Inflammatory macrophage treated with lipopolysaccharide for 4 hours (primary cell): ENCODE measurements at regions not wholly inside any gene's neighbourhood (a gene's known extent, or its start where the extent isn't known, plus 50 kb on each side); places are given as distances from the start of the nearest gene placed in this dataset.
A peak's percentile ranks its signal among the peaks of the same experiment; 100 is the strongest.
"Not testable (repeated sequence)": the region's sequence is repeated elsewhere in the genome, so short reads cannot be mapped to it uniquely, and the experiment has no call there.

ENCODE experiments used
- DNase-seq: peaks from one replicate; pipeline ENCODE4 v3.0.0-alpha.2; 2020

DNA sequence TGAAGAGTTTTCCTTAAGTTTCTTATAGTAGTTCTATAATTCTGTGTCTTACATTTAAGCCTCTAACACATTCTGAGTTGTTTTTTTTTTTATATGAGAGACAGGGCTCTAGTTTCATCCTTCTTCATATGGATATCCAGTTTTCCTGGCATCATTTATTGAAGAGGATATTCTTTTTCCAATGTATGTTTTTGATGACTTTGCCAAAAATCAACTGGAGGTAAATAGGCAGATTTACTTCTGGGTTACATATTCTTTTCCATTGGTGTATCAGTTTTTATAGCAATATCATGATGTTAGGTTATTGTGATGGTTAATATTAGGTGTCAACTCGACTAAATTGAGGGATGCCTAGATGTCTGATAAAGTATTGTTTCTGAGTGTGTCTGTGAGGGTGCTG, 650.7 kb upstream of the GRID2 start:
- no peak for DNase-seq

DNA sequence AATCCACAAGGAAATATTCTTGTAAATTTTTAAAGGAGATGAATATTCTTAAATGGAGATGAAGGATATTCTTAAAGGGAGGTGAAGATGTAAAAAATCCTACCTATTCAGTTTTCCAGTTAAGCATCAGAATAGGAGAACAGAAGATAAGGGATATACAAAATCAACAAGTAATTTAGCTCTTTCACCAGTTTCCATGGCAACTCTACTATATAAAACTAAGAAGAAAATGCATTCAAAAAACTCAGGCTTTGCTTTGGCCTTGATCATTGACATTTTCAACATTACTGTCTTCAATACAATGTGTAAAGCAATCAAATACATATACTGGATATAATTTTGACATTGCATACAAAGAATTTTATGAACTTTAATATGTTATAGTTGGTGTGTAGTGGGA, 622.7 kb upstream of the GRID2 start:
- no peak for DNase-seq

DNA sequence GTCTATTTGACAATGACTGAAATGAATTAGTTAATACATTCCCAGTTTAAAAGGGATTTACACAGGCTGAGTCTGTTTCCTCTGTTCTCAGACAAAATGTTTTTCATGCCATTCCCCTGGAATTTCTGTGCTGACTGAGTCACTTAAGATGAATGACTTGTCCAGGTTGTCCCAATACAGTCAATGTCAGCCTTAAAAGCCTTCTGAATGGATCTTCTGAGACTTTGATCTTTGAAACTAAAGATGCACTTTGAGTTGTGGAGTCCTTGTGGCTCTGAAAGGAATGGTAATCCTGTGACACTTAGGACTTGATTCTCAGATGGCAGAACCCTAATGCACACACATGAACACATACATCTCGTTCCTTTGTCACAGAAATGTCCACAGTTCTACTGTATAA, 622.2 kb upstream of the GRID2 start:
- DNase-seq = no peak

DNA sequence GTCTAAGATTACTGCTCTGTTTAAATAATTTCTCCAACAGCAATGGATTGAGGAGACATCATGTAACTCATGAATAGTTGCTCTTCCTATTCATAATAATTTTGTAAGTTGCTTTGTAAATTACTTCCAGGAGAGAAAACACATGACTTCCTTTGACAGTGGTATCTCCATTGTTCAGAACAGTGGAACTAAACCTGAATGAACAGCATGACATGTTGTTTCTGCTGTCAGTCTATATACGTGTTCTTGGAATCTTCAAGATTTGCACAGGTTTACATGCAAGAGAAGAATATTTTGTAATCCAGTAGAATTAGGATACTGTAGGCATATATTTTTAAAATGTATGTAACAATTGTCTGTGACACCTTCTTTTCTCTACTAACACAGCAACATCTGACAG, 618.8 kb upstream of the GRID2 start:
- no peak for DNase-seq

DNA sequence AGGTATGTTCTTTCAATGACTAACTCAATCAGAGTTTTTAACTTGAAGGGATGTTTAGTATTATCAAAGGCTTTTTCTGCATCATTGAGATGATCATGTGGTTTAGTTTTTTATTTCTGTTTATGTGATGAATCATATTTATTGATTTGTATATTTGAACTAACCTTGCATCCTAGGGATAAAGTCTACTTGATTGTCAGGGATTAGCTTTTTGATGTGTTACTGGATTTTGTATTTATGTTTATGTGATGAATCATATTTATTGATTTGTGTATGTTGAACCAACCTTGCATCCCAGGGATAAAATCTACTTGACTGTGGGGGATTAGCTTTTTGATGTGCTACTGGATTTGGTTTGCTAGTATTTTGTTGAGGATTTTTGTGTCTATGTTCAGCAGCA, 615.4 kb upstream of the GRID2 start:
- no peak for DNase-seq

DNA sequence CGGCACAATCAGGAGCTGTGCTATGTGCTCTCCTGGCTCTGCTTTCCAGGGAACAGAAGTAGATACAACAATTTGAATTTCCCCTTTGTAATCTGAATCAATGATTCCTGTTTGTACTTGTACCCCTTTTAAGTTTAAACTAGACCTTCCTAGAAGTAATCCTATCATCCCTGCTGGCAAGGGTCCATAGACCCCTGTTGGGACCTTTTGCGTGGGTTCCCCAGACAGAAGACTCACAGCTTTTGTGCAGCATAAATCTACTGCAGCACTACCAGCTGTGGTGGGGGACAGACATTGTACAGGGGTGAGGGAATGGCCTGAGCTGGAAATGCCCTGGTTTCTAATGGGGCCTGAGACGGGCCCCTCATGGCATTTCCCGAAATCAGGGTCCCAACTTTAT, 604.1 kb upstream of the GRID2 start:
- DNase-seq = not testable (repeated sequence)

DNA sequence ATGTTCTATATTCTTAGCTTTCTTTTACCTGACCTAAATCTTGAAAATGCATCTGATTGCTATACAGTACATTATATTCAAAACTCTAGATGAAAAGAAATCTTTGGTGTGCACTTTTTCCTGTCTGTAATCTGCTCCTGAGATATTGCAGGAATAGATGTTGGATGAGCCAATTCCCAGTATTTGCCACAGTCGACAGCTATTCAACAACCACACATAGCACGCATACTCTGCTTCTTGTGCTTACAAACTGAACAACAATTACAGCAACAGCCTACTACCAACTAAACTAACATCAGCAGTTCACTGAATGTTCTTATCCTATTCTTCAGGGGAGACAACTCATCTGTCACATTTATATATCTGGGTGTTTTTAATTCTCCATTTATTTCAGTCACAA, 573.9 kb upstream of the GRID2 start:
- DNase-seq = no peak

DNA sequence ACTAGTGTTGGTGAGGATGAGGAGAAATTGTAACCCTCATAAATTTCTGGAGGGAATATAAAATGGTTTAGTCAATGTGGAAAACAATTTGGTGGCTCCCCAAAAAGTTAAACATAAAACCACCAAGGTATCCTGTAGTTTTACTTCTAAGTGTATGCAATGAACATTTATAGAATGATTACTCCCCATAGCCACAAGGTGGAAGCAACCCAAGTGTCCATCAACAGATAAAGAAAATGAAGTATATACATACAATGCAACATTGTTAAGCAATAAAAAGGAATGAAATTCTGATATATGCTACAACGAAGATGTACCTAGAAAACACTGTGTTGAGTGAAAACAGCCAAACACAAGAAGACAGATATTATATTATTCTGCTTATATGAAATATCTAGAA, 569.1 kb upstream of the GRID2 start:
- DNase-seq = no peak

DNA sequence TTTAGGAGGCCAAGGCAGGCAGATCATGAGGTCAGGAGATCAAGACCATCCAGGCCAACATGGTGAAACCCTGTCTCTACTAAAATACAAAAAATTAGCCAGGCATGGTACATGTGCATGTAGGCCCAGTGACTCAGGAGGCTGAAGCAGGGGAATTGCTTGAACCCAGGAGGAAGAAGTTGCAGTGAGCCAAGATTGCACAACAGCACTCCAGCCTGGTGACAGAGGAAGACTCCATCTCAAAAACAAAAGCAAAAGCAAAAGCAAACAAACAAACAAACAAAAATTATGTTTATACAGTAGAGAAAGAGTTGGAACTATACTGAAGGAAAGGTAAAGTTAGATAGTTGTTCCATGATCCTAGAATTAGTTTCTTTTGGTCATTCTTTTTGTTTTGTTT, 564.9 kb upstream of the GRID2 start:
- peak; percentile 13 for DNase-seq

DNA sequence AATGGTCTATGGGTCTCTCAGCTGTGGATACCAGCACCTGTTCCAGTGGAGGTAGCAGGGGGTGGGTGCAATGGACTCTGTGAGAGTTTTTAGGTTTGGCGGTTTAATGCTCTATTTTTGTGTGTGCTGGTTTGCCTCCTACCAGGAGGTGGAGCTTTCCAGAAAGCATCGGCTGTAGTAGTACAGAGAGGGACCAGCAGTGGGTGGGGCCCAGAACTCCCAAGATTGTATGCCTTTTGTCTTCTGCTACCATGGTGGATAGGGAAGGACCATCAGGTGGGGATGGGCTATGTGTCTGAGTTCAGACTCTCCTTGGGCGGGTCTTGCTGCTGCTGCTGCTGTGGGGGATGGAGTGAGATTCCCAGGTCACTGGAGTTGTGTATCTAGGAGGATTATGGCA, 557.2 kb upstream of the GRID2 start:
- DNase-seq = no peak

DNA sequence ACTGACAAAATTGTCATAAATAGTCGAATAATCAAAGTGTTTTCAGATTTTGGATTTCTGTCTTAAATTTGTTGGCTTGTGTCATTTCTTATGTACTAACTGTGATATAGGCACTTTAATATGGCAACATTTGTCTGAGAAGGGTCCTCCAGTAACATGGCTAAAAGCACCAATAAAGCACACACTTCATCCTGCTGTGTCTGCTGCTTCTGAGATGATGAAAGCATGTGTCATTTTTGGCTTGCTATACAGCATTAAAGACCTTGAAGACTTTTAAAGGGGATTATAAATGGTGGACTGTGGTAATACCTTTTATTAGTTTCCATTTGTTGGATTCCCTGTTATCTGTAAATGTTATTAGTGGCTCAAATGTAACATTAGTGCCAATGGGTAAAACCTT, 551.8 kb upstream of the GRID2 start:
- DNase-seq = no peak

DNA sequence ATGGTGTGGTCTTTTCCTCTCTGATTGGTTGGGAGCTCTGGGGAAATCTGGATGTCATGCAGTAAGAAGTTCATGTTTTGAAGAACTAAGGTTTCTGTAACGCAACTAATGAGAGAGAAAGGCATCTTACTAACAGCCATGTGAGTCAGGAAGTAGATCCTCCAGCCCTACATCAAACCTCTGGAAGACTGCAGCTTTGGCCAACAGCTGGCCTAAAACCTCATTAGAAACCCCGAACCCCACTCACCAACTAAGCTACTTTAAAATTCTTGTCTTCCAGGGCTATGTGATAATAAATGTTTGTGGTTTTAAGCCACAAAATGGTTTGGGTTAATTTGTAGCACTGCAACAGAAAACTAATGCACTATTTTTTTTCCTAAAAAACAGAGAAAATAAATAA, 549.0 kb upstream of the GRID2 start:
- DNase-seq = no peak

DNA sequence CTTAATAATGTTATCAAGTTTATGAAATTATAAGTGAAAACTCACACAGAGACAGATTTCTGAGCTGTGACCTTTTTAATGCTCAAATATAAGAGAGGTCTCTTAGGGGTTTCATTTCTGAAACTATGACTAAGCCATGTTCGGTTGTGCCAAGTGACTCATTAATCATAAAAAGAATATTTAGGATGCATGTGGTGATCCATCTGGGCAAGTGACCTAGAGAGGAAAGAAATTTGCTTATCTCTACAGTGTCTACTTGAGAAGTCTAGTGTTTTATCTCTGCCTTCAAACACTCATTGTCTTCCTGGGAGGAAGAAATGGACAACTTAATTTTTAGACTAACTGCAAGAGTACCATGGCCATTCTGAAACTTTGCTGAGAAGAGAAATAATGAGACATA, 545.3 kb upstream of the GRID2 start:
- DNase-seq = no peak

DNA sequence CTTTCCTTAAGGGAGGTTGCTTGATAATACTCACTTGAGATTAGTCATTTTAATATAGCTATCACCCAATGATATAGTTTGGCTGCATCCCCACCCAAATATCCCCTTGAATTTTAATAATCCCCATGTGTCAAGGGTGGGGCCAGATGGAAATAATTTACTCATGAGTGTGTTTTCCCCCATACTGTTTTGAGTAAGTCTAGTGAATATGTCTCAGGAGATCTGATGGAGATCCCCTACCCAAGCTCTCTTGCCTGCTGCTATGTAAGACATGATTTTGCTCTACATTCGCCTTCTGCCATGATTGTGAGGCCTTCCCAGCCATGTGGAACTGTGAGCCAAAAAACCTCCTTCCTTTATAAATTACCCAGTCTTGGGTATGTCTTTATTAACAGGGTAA, 539.7 kb upstream of the GRID2 start:
- no peak for DNase-seq

DNA sequence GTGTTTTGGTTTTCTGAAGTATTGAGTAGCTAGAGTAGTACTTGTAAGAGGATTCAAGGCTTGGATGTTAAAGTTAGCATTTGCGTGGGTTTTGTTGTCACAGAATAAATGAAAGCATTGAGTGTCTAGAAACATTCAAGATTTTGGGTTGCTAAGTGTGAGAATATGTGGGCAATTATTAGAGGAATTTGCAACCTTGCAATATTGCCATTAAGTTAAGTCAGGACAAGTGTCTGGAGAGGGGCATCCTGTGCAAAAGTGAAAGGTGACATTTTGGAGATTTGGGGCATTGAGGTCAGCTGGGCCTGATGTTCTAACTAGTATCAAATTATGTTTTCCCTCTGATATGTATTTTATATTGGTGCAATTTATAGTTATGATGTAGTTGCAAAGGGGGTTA, 533.9 kb upstream of the GRID2 start:
- DNase-seq = no peak

DNA sequence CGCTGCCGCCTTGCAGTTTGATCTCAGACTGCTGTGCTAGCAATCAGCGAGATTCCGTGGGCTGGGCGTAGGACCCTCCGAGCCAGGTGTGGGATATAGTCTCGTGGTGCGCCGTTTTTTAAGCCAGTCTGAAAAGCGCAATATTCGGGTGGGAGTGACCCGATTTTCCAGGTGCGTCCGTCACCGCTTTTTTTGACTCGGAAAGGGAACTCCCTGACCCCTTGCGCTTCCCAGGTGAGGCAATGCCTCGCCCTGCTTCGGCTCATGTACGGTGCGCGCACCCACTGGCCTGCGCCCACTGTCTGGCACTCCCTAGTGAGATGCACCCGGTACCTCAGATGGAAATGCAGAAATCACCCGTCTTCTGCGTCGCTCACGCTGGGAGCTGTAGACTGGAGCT, 512.1 kb upstream of the GRID2 start:
- DNase-seq = not testable (repeated sequence)

DNA sequence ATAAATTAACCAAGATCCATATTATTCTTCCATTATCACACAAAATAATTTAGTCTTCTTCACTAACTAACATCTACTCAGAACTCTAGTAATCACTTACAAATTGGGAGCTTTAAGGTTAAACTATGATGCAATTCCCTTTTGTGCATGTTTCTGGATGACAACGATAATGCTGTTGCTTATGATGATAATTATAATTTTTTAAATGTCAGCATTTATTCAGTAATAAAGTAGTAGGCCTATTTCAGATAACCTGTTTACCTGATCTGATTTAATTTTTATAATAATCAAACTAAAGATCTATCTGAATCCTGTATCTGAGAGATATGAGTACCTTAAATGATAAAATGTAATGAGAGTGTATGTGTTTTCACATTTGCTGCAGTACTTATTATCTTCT, 507.8 kb upstream of the GRID2 start:
- DNase-seq = no peak

DNA sequence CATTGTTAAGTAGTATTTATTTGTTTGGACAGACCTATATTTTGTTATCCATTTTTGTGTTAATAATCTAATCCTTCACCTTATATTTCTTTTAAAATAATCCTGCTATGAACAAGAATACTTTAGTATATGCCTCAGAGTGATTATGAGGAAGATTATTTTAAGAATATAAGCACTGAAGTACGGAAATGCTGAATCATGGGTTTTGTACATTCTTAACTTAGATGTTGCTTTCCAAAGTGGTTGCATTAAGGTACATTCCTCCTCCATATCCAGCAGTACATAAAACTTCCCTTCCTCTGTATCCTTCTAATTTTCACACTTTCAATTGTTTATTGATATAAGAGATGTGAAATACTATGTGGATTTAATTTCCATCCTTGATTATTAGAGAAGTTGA, 491.4 kb upstream of the GRID2 start:
- no peak for DNase-seq

DNA sequence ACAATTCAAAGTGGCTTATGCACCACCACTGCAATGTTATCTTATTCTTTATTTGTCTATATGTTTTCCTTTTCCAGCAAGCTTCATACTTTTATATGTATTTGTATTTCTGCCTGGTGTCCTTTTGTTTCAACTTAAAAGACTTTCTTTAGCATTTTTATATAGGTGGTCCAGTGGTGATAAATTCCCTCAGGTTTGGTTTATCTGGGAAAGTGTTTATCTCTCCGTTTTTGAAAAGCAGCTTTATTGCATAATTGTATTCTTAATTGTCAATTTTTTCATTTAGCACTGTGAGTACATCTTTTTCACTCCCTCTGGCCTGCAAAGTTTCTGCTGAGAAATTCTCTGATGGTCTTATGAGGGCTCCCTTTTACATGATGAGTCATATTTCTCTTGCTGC, 479.0 kb upstream of the GRID2 start:
- DNase-seq = no peak

DNA sequence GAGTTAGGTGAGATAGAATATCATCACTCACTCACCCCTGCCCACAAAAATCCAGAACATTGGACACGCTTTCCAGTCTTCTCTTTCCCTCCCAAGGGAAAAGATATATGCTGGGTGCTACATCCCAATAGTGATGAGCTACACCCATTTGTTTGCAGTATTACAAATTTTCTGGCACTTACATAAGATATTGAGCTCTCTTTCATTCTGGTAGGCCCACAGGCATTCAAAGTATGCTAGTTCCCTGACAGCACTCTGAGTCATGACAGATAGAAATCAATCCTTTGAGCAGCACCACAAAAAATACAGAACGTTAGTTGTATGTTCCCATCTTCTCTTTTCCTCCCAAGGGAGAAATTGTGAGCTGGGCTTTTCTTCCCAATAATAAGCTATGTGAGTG, 477.6 kb upstream of the GRID2 start:
- DNase-seq = no peak

DNA sequence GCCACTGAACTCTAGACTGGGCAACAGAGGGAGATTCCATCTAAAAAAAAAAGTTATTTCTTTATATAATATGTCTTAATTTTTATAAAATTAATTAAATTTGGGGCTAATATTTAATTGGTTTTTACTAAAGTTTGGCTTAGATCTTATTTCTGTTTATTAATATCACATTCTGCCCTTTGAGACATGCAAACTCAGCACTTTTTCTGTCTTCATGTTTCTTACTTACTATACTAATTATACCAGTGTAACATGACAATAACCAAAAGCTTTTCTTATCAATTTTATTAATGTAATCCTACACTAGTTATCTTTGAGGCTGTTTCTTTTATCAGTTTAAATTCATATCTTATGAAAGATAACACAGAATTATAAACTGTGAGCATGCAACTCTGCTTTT, 475.9 kb upstream of the GRID2 start:
- DNase-seq = no peak

DNA sequence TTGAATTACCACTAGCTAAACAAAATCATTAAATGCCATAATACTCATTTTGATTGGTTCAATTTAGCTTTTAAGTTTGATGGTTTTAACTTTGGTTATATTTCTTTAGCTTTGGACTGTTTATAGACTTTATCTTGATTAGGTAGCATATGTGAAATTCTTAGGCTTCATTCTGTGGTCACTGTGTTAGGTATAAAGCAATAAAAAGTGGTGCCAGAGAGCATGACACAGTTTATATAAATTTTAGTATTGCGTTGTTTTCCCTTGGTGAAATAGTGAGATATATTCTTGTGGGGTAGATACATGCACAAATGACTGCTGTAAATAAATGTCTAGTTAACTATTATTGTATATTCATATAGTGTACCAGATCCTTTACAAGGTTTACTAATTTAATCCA, 474.2 kb upstream of the GRID2 start:
- no peak for DNase-seq

DNA sequence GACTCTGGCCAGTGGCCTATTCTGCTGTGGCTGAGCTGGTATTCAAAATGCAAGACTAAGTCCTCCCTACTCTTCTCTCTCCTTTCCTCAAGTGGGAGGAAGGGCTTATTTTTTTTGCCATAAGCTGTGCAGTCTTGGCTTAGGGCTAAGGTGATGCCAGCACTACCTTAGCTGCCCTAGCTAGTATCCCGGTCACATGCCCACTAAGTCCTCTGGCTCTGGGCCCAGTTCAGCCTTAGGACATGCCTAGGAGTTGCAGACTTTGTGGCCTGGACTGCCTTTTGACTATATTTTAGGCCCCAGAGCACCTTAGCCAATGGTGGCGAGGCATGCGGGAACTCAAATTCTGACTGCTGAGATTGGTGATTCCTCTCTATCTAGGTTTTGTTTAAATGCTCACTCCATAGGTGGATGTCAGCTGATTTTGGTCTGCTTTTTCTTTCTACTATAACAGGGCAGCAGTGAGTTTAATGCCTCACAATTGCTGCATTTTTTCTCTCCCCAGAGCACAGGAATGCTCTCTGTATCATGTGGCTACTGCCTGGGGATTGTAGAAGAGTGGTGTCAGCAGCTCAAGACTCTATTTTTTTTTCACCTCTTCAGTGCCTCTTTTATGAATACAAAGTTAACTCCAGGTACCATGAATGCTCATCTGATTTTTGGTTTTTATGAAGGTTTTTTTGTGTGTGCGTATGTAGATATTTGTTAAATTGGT, 472.9 kb upstream of the GRID2 start:
- DNase-seq = no peak

DNA sequence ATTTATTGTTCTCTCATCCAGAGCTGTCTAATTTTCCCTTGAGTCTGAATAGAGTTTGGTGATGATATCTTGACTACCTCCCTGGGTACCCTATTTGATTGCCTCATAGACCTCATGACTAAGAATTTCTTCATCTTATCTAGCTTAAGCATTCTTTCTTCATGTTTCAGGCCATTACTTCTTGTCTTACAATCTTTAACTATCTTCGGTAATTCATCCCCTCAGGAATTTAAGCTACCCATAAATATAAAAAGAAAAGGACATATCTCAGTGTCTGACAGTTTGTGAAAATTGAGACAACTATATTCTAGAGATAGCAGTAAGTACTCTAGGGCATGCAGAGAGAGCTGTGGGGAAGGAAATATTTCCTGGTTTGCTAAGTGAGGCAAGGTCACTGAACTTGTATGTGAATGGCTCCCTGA, 466.1 kb upstream of the GRID2 start:
- DNase-seq = no peak

DNA sequence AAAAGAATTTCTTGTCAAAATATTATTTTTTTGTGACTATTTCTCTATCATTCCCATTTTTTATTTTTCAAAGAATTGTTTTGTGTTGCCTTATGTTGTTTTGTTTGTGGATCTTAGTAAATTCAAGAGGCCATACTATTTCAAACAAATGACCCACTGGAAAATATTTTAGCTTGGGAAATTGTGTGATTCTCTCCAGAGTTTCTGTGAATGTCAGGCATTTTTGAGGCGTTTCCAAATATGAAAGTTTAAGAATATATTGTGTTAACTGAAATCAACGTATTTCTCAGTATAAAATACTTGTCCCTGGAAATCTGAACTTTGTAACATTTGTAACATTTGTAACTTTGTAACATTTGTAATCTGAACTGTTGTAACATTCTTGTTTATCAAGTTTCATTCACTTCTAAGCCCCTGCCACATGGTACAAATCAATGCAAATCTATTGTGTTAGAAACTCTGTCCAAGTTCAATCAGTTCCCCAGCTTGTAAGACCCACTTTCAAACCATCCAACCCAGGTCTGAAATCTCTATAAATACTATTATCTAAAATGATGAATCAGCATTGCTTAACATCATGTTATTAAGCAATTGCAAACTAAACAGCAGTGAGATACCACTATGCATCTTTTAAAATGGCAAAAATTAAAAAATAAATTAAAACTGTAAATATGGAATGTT, 465.4 kb upstream of the GRID2 start:
- no peak for DNase-seq
